Ishikawa (cell line): ENCODE measurements at regions not wholly inside any gene's neighbourhood (a gene's known extent, or its start where the extent isn't known, plus 50 kb on each side); places are given as distances from the start of the nearest gene placed in this dataset.

Source experiments
- CEBPB ChIP-seq: IDR thresholded peaks from 2 replicates; pipeline ENCODE4 v1.6.1; 2012
- CREB1 ChIP-seq: IDR thresholded peaks from 2 replicates; pipeline ENCODE4 v1.6.1; 2012; ENCODE audit warnings: low read depth
- EGR1 ChIP-seq: IDR thresholded peaks from 2 replicates; pipeline ENCODE4 v1.6.1; 2012
- EP300 ChIP-seq: IDR thresholded peaks from 2 replicates; pipeline ENCODE4 v1.6.1; 2012; ENCODE audit warnings: borderline replicate concordance
- FOXM1 ChIP-seq: IDR thresholded peaks from 2 replicates; pipeline ENCODE4 v1.6.1; 2012; ENCODE audit warnings: low read depth, borderline replicate concordance
- MAX ChIP-seq: IDR thresholded peaks from 2 replicates; pipeline ENCODE4 v1.6.1; 2012
- NFIC ChIP-seq: IDR thresholded peaks from 2 replicates; pipeline ENCODE4 v1.6.1; 2012
- RAD21 ChIP-seq: IDR thresholded peaks from 2 replicates; pipeline ENCODE4 v1.6.1; 2012; ENCODE audit warnings: low read depth
- REST ChIP-seq: IDR thresholded peaks from 2 replicates; pipeline ENCODE4 v1.6.1; 2012; ENCODE audit warnings: low read depth, mild to moderate bottlenecking
- TAF1 ChIP-seq: IDR thresholded peaks from 2 replicates; pipeline ENCODE4 v1.6.1; 2012; ENCODE audit warnings: low read depth, mild to moderate bottlenecking
- TCF12 ChIP-seq: IDR thresholded peaks from 2 replicates; pipeline ENCODE4 v1.6.1; 2012; ENCODE audit warnings: low read depth
- TEAD4 ChIP-seq: IDR thresholded peaks from 2 replicates; pipeline ENCODE4 v1.6.1; 2012
- USF1 ChIP-seq: IDR thresholded peaks from 2 replicates; pipeline ENCODE4 v1.6.1; 2012
- YY1 ChIP-seq: IDR thresholded peaks from 2 replicates; pipeline ENCODE4 v1.6.1; 2012; ENCODE audit warnings: low read depth
- ZBTB7A ChIP-seq: IDR thresholded peaks from 2 replicates; pipeline ENCODE4 v1.6.1; 2012; ENCODE audit warnings: low read depth

DNA sequence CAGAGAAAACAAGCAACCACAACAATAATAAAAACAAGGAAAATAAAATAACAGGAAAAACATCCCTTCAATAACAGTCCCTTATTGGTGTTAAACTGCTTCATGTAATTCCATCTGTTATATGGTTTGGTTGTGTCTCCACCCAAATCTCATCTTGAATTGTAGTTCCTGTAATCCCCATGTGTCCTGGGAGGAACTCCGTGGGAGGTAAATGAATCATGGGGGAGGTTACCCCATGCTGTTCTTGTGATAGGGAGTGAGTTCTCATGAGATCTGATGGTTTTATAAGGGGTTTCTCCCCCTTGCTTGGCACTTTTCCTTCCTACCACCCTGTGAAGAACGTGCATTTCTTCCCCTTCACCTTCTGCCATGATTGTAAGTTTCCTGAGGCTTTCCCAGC, 369.8 kb downstream of the TMEM232 start:
- TF ChIP-seq TEAD4, result no peak
- no peak for TF ChIP-seq CREB1
- TF ChIP-seq YY1, result no peak
- TF ChIP-seq TCF12, result no peak
- TF ChIP-seq TAF1, result no peak

DNA sequence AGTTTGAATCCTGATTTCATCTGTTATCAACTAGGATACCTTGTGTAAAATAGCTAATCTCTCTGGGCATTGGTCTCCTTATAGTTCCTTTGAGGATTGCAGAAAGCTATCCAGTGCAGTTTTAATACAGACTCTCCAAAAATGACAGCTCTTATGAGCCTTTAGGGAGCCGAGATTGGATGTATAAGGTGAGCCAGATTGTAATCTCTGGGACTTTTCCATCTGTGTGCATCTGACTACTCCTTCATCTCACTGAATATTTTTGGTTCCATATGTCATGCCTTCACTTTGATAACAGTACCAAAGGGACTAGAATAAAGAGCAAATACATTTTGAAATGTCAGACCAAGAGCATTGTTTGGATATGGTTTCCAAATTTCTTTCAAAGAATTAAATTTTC, 367.2 kb downstream of the TMEM232 start:
- TF ChIP-seq EGR1 (no peak), FOXM1 (no peak), CEBPB (no peak), TCF12 (no peak), MAX (no peak), YY1 (no peak), TAF1 (no peak), USF1 (no peak), ZBTB7A (no peak), NFIC (no peak), TEAD4 (no peak), EP300 (no peak), REST (no peak)

- TF ChIP-seq USF1, result no peak
- TF ChIP-seq RAD21, result no peak
- no peak for TF ChIP-seq NFIC
- no peak for TF ChIP-seq FOXM1
- no peak for TF ChIP-seq YY1
- TF ChIP-seq CEBPB, result no peak
- TF ChIP-seq TEAD4, result no peak
- TF ChIP-seq REST, result no peak
- no peak for TF ChIP-seq EP300
- TF ChIP-seq TAF1, result no peak
Measured at GRCh38 chr5:110361471-110361870, 365.0 kb downstream of the TMEM232 start.

DNA sequence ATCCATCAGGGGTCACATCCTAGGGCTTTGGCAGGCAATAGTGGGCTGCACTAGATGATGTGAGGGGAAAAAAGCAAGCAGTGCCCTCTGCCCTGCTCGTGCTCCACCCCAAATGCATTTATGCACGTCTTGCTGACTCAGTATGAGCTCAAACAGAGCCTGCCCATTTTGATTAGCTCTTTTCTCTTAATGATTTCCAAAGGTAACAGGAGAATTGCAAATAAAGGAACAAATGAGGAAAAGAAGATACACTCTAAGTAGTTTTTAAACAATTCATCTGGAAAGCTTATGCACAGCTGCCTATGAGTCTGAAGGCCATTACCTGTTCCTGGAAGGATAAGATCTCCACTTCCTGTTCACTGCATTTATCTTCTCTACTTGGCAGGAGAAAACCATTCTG, 364.2 kb downstream of the TMEM232 start:
- TF ChIP-seq CREB1 (no peak), NFIC (no peak), YY1 (no peak), TAF1 (no peak), FOXM1 (no peak)

DNA sequence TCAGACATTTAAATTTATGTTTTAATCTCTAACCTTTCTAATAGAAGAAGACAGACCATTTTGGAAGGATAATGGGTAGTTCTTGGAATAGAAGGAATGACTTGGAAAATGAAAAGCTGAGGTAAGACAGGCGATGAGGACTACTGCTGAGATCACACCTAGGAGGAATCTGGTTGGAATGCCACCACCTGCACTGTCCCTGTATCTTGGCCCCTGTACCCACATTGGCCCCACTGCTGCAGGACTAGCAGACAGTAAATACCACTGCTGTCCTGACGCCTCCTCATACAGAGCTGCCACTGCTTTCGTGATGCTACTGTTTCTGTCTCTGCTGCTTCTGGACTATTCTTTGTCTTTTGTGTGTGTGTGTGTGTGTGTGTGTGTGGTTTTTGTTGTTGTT, 359.8 kb downstream of the TMEM232 start:
- TF ChIP-seq CEBPB (no peak), TEAD4 (no peak), CREB1 (no peak), TAF1 (no peak), NFIC (no peak), YY1 (no peak), EP300 (no peak), ZBTB7A (no peak), REST (no peak), MAX (no peak), FOXM1 (no peak), USF1 (no peak), RAD21 (no peak), EGR1 (no peak), TCF12 (no peak)
